H9 (cell line): ENCODE measurements at regions not wholly inside any gene's neighbourhood (a gene's known extent, or its start where the extent isn't known, plus 50 kb on each side); places are given as distances from the start of the nearest gene placed in this dataset.

Experiments used
- DNase-seq: peaks from one replicate; pipeline ENCODE4 v3.0.0-alpha.2; 2017
- H2AFZ ChIP-seq: one replicate; pipeline ENCODE4 v1.6.1; 2013; ENCODE audit warnings: mild to moderate bottlenecking, low read length, control low read depth, moderate library complexity
- H2AK5ac ChIP-seq: 2 replicates; pipeline ENCODE4 v1.6.1; 2013; ENCODE audit warnings: low read length, control low read depth, mixed read lengths; ENCODE audit not compliant: insufficient read length
- H2BK120ac ChIP-seq: one replicate; pipeline ENCODE4 v1.6.1; 2013; ENCODE audit warnings: low read depth, mild to moderate bottlenecking, low read length, control low read depth, inconsistent platforms; ENCODE audit not compliant: poor library complexity, severe bottlenecking
- H2BK12ac ChIP-seq: 2 replicates; pipeline ENCODE4 v1.6.1; 2013; ENCODE audit warnings: low read length, control low read depth, mixed read lengths, low read depth; ENCODE audit not compliant: insufficient read length
- H2BK15ac ChIP-seq: 2 replicates; pipeline ENCODE4 v1.6.1; 2013; ENCODE audit warnings: low read depth, low read length, control low read depth
- H2BK20ac ChIP-seq: one replicate; pipeline ENCODE4 v1.6.1; 2013; ENCODE audit warnings: low read depth, mild to moderate bottlenecking, low read length, control low read depth, inconsistent platforms; ENCODE audit not compliant: poor library complexity, severe bottlenecking
- H2BK5ac ChIP-seq: 2 replicates; pipeline ENCODE4 v1.6.1; 2013; ENCODE audit warnings: low read length, control low read depth, mixed read lengths; ENCODE audit not compliant: insufficient read length
- H3K14ac ChIP-seq: 2 replicates; pipeline ENCODE4 v1.6.1; 2013; ENCODE audit warnings: low read length, control low read depth; ENCODE audit not compliant: insufficient read depth
- H3K18ac ChIP-seq: 2 replicates; pipeline ENCODE4 v1.6.1; 2013; ENCODE audit warnings: low read depth, mild to moderate bottlenecking, mixed read lengths, low read length, control low read depth; ENCODE audit not compliant: insufficient read length
- H3K23ac ChIP-seq: 2 replicates; pipeline ENCODE4 v1.6.1; 2013; ENCODE audit warnings: low read length, control low read depth, mixed read lengths, low read depth; ENCODE audit not compliant: insufficient read length
- H3K23me2 ChIP-seq: 2 replicates; pipeline ENCODE4 v1.6.1; 2013; ENCODE audit warnings: low read depth, mild to moderate bottlenecking, mixed read lengths, low read length, control low read depth; ENCODE audit not compliant: insufficient read length, poor library complexity, severe bottlenecking
- H3K27ac ChIP-seq: 2 replicates; pipeline ENCODE4 v1.5.1; 2013; ENCODE audit warnings: low read length, control low read depth, mixed read lengths, low read depth; ENCODE audit not compliant: insufficient read length
- H3K27me3 ChIP-seq: 2 replicates; pipeline ENCODE4 v1.6.1; 2013; ENCODE audit warnings: low read length, control low read depth, inconsistent platforms; ENCODE audit not compliant: insufficient read depth
- H3K4ac ChIP-seq: 2 replicates; pipeline ENCODE4 v1.6.1; 2013; ENCODE audit warnings: low read depth, mild to moderate bottlenecking, control low read depth, inconsistent platforms, low read length, moderate library complexity
- H3K4me1 ChIP-seq: 2 replicates; pipeline ENCODE4 v1.6.1; 2013; ENCODE audit warnings: low read length, control low read depth, inconsistent platforms; ENCODE audit not compliant: insufficient read depth
- H3K4me2 ChIP-seq: 2 replicates; pipeline ENCODE4 v1.6.1; 2013; ENCODE audit warnings: low read length, control low read depth, mixed read lengths; ENCODE audit not compliant: insufficient read length, insufficient read depth
- H3K56ac ChIP-seq: 2 replicates; pipeline ENCODE4 v1.6.1; 2013; ENCODE audit warnings: low read depth, mild to moderate bottlenecking, mixed read lengths, low read length, control low read depth; ENCODE audit not compliant: insufficient read length
- H3K79me1 ChIP-seq: 2 replicates; pipeline ENCODE4 v1.6.1; 2013; ENCODE audit warnings: low read depth, mild to moderate bottlenecking, moderate library complexity, low read length, control low read depth, inconsistent platforms; ENCODE audit not compliant: insufficient read depth, poor library complexity, severe bottlenecking
- H3K79me2 ChIP-seq: 2 replicates; pipeline ENCODE4 v1.6.1; 2013; ENCODE audit warnings: low read length, control low read depth, inconsistent platforms; ENCODE audit not compliant: insufficient read depth
- H3K9ac ChIP-seq: 2 replicates; pipeline ENCODE4 v1.6.1; 2013; ENCODE audit warnings: low read length, control low read depth, mixed read lengths; ENCODE audit not compliant: insufficient read length; ENCODE audit errors: extremely low read depth
- H3K9me3 ChIP-seq: one replicate; pipeline ENCODE4 v1.6.1; 2013; ENCODE audit warnings: low read depth, low read length, inconsistent platforms; ENCODE audit not compliant: control insufficient read depth
- H3T11ph ChIP-seq: one replicate; pipeline ENCODE4 v1.6.1; 2013; ENCODE audit warnings: mild to moderate bottlenecking, low read length, control low read depth, inconsistent platforms
- H4K20me1 ChIP-seq: one replicate; pipeline ENCODE4 v1.6.1; 2013; ENCODE audit not compliant: control insufficient read depth, insufficient read length, insufficient read depth
- H4K5ac ChIP-seq: 2 replicates; pipeline ENCODE4 v1.6.1; 2013; ENCODE audit warnings: low read depth, mild to moderate bottlenecking, mixed read lengths, low read length, control low read depth; ENCODE audit not compliant: insufficient read length
- H4K8ac ChIP-seq: replicated peaks from 2 replicates; pipeline ENCODE4 v1.6.1; 2013; ENCODE audit warnings: low read length, control low read depth, mixed read lengths, low read depth; ENCODE audit not compliant: insufficient read length
- H4K91ac ChIP-seq: 2 replicates; pipeline ENCODE4 v1.6.1; 2013; ENCODE audit warnings: low read depth, mild to moderate bottlenecking, moderate library complexity, mixed read lengths, low read length, control low read depth; ENCODE audit not compliant: insufficient read length
- H3K27ac Mint-ChIP-seq, 3 experiments: 2 replicates in 2 of 3; 3 replicates in 1 of 3; pipeline ENCODE4 v1.8.0; 2020 to 2021; ENCODE audit warnings: mixed read lengths in 3 of 3, mild to moderate bottlenecking in 1 of 3, moderate library complexity in 1 of 3
- H3K27me3 Mint-ChIP-seq: 2 replicates; pipeline ENCODE4 v1.8.0; 2021; ENCODE audit warnings: low read depth, mild to moderate bottlenecking, moderate library complexity, mixed read lengths
- H3K36me3 Mint-ChIP-seq, 3 experiments: 2 replicates in 2 of 3; 3 replicates in 1 of 3; pipeline ENCODE4 v1.8.0; 2020 to 2021; ENCODE audit warnings: low read depth in 3 of 3, mixed read lengths in 3 of 3; ENCODE audit not compliant: insufficient read depth in 1 of 3
- H3K4me1 Mint-ChIP-seq, 2 experiments: 2 replicates each; pipeline ENCODE4 v1.8.0; 2020; ENCODE audit warnings: mixed read lengths in 2 of 2
- H3K4me3 Mint-ChIP-seq, 2 experiments: 2 replicates in 1 of 2; 3 replicates in 1 of 2; pipeline ENCODE4 v1.8.0; 2020 to 2021; ENCODE audit warnings: mild to moderate bottlenecking in 2 of 2, mixed read lengths in 2 of 2, moderate library complexity in 1 of 2
- H3K9me3 Mint-ChIP-seq, 2 experiments: 2 replicates in 1 of 2; 3 replicates in 1 of 2; pipeline ENCODE4 v1.8.0; 2020; ENCODE audit warnings: mild to moderate bottlenecking in 2 of 2, mixed read lengths in 2 of 2, moderate library complexity in 1 of 2
- WGBS: extraction: QIAGEN DNeasy Blood & Tissue Kit; methylation state at CpG from one replicate; pipeline ENCODE4 v1.1.7; 2013; ENCODE audit warnings: missing lambda C conversion rate, low lambda C conversion rate, mixed read lengths; ENCODE audit not compliant: insufficient read length; ENCODE audit errors: extremely low coverage; 5-methylcytosine and 5-hydroxymethylcytosine counted together
- TF ChIP-seq, protein P1 (sequence below): fragments of 200-600 bp; sonication (generic); conservative IDR thresholded peaks from 3 replicates; pipeline ENCODE4 v1.8.0; 2021; ENCODE audit warnings: antibody characterized with exemption, mild to moderate bottlenecking

DNA sequence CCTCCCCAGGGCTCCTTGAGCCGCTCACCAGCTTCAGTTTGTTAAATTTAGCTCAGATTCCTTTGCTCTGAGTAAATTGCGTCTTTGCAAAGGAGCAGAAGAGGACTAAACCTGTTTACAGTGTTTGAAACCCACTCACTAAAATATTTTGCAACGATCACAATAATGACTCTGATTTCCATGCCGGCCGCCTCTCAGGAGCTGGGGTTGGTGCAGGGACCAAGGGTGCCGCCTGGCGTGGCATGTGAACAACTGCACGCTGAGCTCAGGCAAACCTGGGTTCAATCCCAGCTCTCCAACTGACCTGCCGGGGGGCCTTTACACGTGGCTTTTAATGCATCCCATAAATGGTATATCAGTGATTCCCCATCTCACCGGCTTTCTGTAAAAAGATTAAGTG, 68.7 kb upstream of the CACNA1A start:
- H3K23me2 ChIP-seq: no peaks in the 10 kb centered on the region

More for the DNA sequence above, 68.7 kb upstream of the CACNA1A start:
- no peak overlapping the region for H3K4me2 ChIP-seq
- no peak overlapping the region for H3K27ac ChIP-seq
- H3K4me3 Mint-ChIP-seq: no peak overlapping the region
- no CpG with 5 or more reads among the region's 11 CpGs for WGBS
- H2BK15ac ChIP-seq: no peak overlapping the region
- no peak overlapping the region for H2BK20ac ChIP-seq
- no peak overlapping the region for H2BK12ac ChIP-seq
- peaks cover 5 to 6% of the 10 kb centered on the region in 2 experiments for H3K4me1 Mint-ChIP-seq
- no peak overlapping the region for H3K4ac ChIP-seq
- no peak overlapping the region for H3K14ac ChIP-seq
- no peak overlapping the region for H4K91ac ChIP-seq
- H3K36me3 Mint-ChIP-seq: peaks cover 0 to 8% (median 0%) of the 10 kb centered on the region in 3 experiments; a peak in 3 of 7 replicates
- no peak overlapping the region for H3T11ph ChIP-seq
- H3K18ac ChIP-seq: no peak overlapping the region
- H3K9me3 Mint-ChIP-seq: peaks cover 21 to 25% of the 10 kb centered on the region in 2 experiments
- no peak overlapping the region for H3K9ac ChIP-seq
- DNase-seq: peak; percentile 45
- no peak overlapping the region for H2AFZ ChIP-seq
- H2AK5ac ChIP-seq: no peak overlapping the region
- H3K27me3 ChIP-seq: no peaks in the 10 kb centered on the region
- peaks cover 13% of the 10 kb centered on the region for H3K27me3 Mint-ChIP-seq
- no peak overlapping the region for H2BK120ac ChIP-seq
- H3K4me1 ChIP-seq: no peaks in the 10 kb centered on the region
- H3K79me1 ChIP-seq: no peaks in the 10 kb centered on the region
- H3K23ac ChIP-seq: no peak overlapping the region
- TF ChIP-seq, protein P1, sequence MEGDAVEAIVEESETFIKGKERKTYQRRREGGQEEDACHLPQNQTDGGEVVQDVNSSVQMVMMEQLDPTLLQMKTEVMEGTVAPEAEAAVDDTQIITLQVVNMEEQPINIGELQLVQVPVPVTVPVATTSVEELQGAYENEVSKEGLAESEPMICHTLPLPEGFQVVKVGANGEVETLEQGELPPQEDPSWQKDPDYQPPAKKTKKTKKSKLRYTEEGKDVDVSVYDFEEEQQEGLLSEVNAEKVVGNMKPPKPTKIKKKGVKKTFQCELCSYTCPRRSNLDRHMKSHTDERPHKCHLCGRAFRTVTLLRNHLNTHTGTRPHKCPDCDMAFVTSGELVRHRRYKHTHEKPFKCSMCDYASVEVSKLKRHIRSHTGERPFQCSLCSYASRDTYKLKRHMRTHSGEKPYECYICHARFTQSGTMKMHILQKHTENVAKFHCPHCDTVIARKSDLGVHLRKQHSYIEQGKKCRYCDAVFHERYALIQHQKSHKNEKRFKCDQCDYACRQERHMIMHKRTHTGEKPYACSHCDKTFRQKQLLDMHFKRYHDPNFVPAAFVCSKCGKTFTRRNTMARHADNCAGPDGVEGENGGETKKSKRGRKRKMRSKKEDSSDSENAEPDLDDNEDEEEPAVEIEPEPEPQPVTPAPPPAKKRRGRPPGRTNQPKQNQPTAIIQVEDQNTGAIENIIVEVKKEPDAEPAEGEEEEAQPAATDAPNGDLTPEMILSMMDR: peak; percentile 68
- no peaks in the 10 kb centered on the region for H3K79me2 ChIP-seq
- H4K5ac ChIP-seq: no peak overlapping the region
- H3K56ac ChIP-seq: no peak overlapping the region
- H4K8ac ChIP-seq: no peak overlapping the region
- peaks cover 11% of the 10 kb centered on the region for H3K9me3 ChIP-seq
- no peak overlapping the region for H3K27ac Mint-ChIP-seq
- no peaks in the 10 kb centered on the region for H4K20me1 ChIP-seq
- no peak overlapping the region for H2BK5ac ChIP-seq
